Thyroid gland (tissue), 4 donors: ENCODE measurements at regions not wholly inside any gene's neighbourhood (a gene's known extent, or its start where the extent isn't known, plus 50 kb on each side); places are given as distances from the start of the nearest gene placed in this dataset.

Experiments
- CTCF ChIP-seq, 6 experiments: fragments of 200-600 bp in 3 of 6; fragments of 450-650 bp in 3 of 6; sonication (generic) in 3 of 6; IDR thresholded peaks; one replicate each; pipeline ENCODE4 v1.5.1; 2016 to 2019; ENCODE audit warnings: antibody characterized with exemption in 6 of 6, mild to moderate bottlenecking in 2 of 6, inconsistent platforms in 1 of 6, moderate library complexity in 1 of 6
- POLR2A ChIP-seq, 2 donors: fragments of 450-650 bp; IDR thresholded peaks; one replicate each; pipeline ENCODE4 v1.6.1; 2017; ENCODE audit warnings: antibody characterized with exemption in 2 of 2, mild to moderate bottlenecking in 2 of 2, moderate library complexity in 1 of 2

GRCh38 chr1:175794586-175794985 lies 51.2 kb upstream of the TNR start:
- no peak for TF ChIP-seq POLR2A (IDR thresholded peaks at IDR 0.05)
- no peak for TF ChIP-seq CTCF (IDR thresholded peaks at IDR 0.05)
